ENCODE measurements at regions not wholly inside any gene's neighbourhood (a gene's known extent, or its start where the extent isn't known, plus 50 kb on each side); places are given as distances from the start of the nearest gene placed in this dataset.
A peak's percentile ranks its signal among the peaks of the same experiment; 100 is the strongest.

DNA sequence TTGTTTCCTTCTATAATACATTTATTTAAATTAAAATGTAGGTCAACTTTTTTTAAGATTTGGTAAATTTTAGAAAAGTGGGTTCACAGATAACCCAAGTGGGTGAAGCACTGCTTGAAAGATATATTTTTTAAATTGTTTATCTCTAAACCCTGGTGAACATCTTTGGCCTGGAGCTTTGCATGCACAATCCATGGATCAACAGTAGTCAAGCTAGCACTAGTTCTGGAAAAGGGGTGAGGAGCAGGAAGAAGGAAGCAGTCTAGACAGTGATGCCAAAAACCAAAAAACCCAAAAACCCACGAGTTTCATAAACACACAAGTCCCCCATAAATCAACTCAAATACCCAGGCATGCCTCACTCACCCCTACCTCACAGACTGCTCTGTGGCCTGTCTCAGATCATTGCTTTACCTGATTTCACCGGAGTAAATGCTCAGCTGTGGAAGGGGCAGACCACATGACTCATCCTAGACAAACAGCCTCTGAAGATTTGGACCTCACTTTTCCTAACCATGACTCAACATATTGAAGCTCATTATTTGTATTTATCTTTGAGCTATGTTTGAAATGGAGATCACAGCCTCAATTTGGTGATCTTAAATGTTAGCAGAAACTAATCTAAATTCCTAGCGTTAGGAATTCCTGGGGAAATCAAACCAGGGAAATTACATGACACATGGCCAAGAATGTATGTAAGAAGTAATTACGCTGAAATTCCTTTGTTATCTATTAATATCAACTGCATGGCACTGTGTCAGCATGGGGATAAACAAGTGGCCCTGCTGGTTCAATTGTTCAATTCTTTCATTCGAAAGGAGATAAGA, 149.6 kb downstream of the ZNF608 start:
- Histone ChIP-seq H3K4me1 (ENCODE audit: control insufficient read depth, extremely low read depth, insufficient read depth, low read length) (peaks cover 2% of the 10 kb centered on the region), H3K36me3 (ENCODE audit: control insufficient read depth, insufficient read depth, low read length) (no peaks in the 10 kb centered on the region), H3K4me3 (replicated peaks in 1 of 4; ENCODE audit: control extremely low read depth in 1 of 4, insufficient read depth in 1 of 4, low read depth in 3 of 4, low read length in 4 of 4) (no peak overlapping the region), H3K4me2 (ENCODE audit: extremely low read depth, insufficient read depth, low read length) (peak overlapping the region; percentile 37), H3K27me3 (ENCODE audit: control insufficient read depth, insufficient read depth, low read length) (no peaks in the 10 kb centered on the region), H3K27ac (ENCODE audit: insufficient read depth, low read length) (no peak overlapping the region), H2AFZ (ENCODE audit: low read length) (no peak overlapping the region), H4K20me1 (ENCODE audit: control insufficient read depth, extremely low read depth, insufficient read depth, low read length) (no peaks in the 10 kb centered on the region), H3K79me2 (ENCODE audit: control insufficient read depth, insufficient read depth, low read length) (no peaks in the 10 kb centered on the region), H3K9ac (ENCODE audit: insufficient read depth, low read length) (no peak overlapping the region), H3K9me3 (ENCODE audit: control insufficient read depth, insufficient read depth, low read depth, low read length) (no peaks in the 10 kb centered on the region)
- TF ChIP-seq EZH2 (IDR thresholded peaks at IDR 0.05; ENCODE audit: low read length, missing control alignments) = no peak
- TF ChIP-seq, protein P1, sequence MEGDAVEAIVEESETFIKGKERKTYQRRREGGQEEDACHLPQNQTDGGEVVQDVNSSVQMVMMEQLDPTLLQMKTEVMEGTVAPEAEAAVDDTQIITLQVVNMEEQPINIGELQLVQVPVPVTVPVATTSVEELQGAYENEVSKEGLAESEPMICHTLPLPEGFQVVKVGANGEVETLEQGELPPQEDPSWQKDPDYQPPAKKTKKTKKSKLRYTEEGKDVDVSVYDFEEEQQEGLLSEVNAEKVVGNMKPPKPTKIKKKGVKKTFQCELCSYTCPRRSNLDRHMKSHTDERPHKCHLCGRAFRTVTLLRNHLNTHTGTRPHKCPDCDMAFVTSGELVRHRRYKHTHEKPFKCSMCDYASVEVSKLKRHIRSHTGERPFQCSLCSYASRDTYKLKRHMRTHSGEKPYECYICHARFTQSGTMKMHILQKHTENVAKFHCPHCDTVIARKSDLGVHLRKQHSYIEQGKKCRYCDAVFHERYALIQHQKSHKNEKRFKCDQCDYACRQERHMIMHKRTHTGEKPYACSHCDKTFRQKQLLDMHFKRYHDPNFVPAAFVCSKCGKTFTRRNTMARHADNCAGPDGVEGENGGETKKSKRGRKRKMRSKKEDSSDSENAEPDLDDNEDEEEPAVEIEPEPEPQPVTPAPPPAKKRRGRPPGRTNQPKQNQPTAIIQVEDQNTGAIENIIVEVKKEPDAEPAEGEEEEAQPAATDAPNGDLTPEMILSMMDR (conservative IDR thresholded peaks at IDR 0.05 in 1 of 2, IDR thresholded peaks at IDR 0.05 in 1 of 2; ENCODE audit: low read depth in 1 of 2, low read length in 2 of 2) = no peak
- peak; percentile 78 to 97 for DNase-seq (ENCODE audit: low read depth in 2 of 2)

DNA sequence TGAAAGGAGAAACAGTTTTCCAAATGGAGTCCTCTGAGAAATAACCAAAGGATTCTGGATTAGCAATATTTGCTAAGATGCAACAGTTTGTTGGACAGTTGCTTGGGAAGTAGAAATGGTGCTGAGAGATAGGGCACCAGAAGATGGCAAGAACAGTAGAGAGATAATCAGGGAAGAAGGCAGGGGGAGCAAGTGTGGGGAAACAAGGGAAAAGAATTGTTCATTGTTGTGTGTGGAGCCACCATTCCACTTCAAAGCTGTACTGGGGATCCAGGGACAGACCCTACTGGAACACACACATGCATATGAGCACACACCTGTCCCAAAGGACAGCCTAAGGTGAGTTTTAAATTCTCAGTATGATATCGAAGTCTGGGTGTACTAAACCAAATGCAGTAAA, 152.5 kb downstream of the ZNF608 start:
- Histone ChIP-seq H3K9ac (ENCODE audit: insufficient read depth, low read length) (no peak overlapping the region), H3K79me2 (ENCODE audit: control insufficient read depth, insufficient read depth, low read length) (no peaks in the 10 kb centered on the region), H3K36me3 (ENCODE audit: control insufficient read depth, insufficient read depth, low read length) (no peaks in the 10 kb centered on the region), H3K9me3 (ENCODE audit: control insufficient read depth, insufficient read depth, low read depth, low read length) (no peaks in the 10 kb centered on the region), H3K27ac (ENCODE audit: insufficient read depth, low read length) (no peak overlapping the region), H3K4me3 (replicated peaks in 1 of 4; ENCODE audit: control extremely low read depth in 1 of 4, insufficient read depth in 1 of 4, low read depth in 3 of 4, low read length in 4 of 4) (no peak overlapping the region), H3K4me1 (ENCODE audit: control insufficient read depth, extremely low read depth, insufficient read depth, low read length) (peaks cover 2% of the 10 kb centered on the region), H2AFZ (ENCODE audit: low read length) (no peak overlapping the region), H4K20me1 (ENCODE audit: control insufficient read depth, extremely low read depth, insufficient read depth, low read length) (no peaks in the 10 kb centered on the region), H3K4me2 (ENCODE audit: extremely low read depth, insufficient read depth, low read length) (no peak overlapping the region), H3K27me3 (ENCODE audit: control insufficient read depth, insufficient read depth, low read length) (no peaks in the 10 kb centered on the region)
- no peak for DNase-seq (ENCODE audit: low read depth in 2 of 2)
- TF ChIP-seq, protein P1 (conservative IDR thresholded peaks at IDR 0.05 in 1 of 2, IDR thresholded peaks at IDR 0.05 in 1 of 2; ENCODE audit: low read depth in 1 of 2, low read length in 2 of 2) = no peak
- TF ChIP-seq EZH2 (IDR thresholded peaks at IDR 0.05; ENCODE audit: low read length, missing control alignments) = no peak

DNA sequence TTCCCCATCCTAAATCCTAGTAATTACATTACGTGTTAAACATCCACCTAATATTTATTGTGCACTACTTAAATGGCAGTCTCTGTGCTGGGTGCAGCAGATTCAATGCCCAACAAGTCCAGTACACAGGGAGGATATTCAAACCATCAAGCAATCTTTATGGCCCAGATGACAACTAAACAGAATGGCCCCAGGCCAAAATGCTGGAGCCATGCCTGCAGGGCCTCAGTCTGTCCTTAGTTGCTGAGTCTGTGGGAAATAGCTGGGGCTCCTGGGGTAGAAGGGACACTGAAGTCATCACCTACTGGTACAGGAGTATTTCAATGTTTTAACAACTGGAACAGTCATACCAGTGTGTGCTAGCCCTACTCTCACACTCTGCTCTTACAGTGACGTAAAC, 153.5 kb downstream of the ZNF608 start:
- H3K36me3 ChIP-seq (ENCODE audit: control insufficient read depth, insufficient read depth, low read length) = no peaks in the 10 kb centered on the region
- no peak for DNase-seq (ENCODE audit: low read depth in 2 of 2)

More for the DNA sequence above, 153.5 kb downstream of the ZNF608 start:
- Histone ChIP-seq H3K9ac (ENCODE audit: insufficient read depth, low read length) (no peak overlapping the region), H3K27me3 (ENCODE audit: control insufficient read depth, insufficient read depth, low read length) (no peaks in the 10 kb centered on the region), H2AFZ (ENCODE audit: low read length) (no peak overlapping the region), H3K9me3 (ENCODE audit: control insufficient read depth, insufficient read depth, low read depth, low read length) (no peaks in the 10 kb centered on the region), H3K27ac (ENCODE audit: insufficient read depth, low read length) (no peak overlapping the region), H3K4me3 (replicated peaks in 1 of 4; ENCODE audit: control extremely low read depth in 1 of 4, insufficient read depth in 1 of 4, low read depth in 3 of 4, low read length in 4 of 4) (no peak overlapping the region), H3K4me2 (ENCODE audit: extremely low read depth, insufficient read depth, low read length) (no peak overlapping the region), H3K79me2 (ENCODE audit: control insufficient read depth, insufficient read depth, low read length) (no peaks in the 10 kb centered on the region), H4K20me1 (ENCODE audit: control insufficient read depth, extremely low read depth, insufficient read depth, low read length) (no peaks in the 10 kb centered on the region), H3K4me1 (ENCODE audit: control insufficient read depth, extremely low read depth, insufficient read depth, low read length) (peaks cover 2% of the 10 kb centered on the region)
- TF ChIP-seq, protein P1 (conservative IDR thresholded peaks at IDR 0.05 in 1 of 2, IDR thresholded peaks at IDR 0.05 in 1 of 2; ENCODE audit: low read depth in 1 of 2, low read length in 2 of 2) = no peak
- no peak for TF ChIP-seq EZH2 (IDR thresholded peaks at IDR 0.05; ENCODE audit: low read length, missing control alignments)

All from fibroblast of lung (primary cell).